Kidney glomerular epithelial cell (primary cell): ENCODE measurements at regions not wholly inside any gene's neighbourhood (a gene's known extent, or its start where the extent isn't known, plus 50 kb on each side); places are given as distances from the start of the nearest gene placed in this dataset.
"Not testable (repeated sequence)": the region's sequence is repeated elsewhere in the genome, so short reads cannot be mapped to it uniquely, and the experiment has no call there.

Experiments
- DNase-seq: peaks from one replicate; lab custom pipeline; 2025; lab: John Stamatoyannopoulos, UW

- DNase-seq = peak; percentile 68
These were observed 55.1 kb downstream of the CYCS start for GRCh38 chr7:25069900-25070443.

- no peak for DNase-seq
These were observed 56.4 kb downstream of the CYCS start for GRCh38 chr7:25068502-25069213.

GRCh38 chr7:25067726-25068501, 57.1 kb downstream of the CYCS start:
- DNase-seq = no peak

- DNase-seq = no peak
These were observed 58.8 kb downstream of the CYCS start for GRCh38 chr7:25066253-25066652.

GRCh38 chr7:25062380-25062779, 62.7 kb downstream of the CYCS start:
- no peak for DNase-seq

GRCh38 chr7:25060487-25061055, 64.5 kb downstream of the CYCS start:
- no peak for DNase-seq

- no peak for DNase-seq
These were observed 65.5 kb downstream of the CYCS start for GRCh38 chr7:25059576-25059975.

GRCh38 chr7:25056368-25056767, 68.7 kb downstream of the CYCS start:
- DNase-seq = no peak

- no peak for DNase-seq
These were observed 69.4 kb downstream of the CYCS start for GRCh38 chr7:25055520-25056220.

- no peak for DNase-seq
These were observed 70.1 kb downstream of the CYCS start for GRCh38 chr7:25054819-25055519.

GRCh38 chr7:25050223-25050622, 70.2 kb upstream of the OSBPL3 start:
- DNase-seq = no peak

- no peak for DNase-seq
These were observed 68.5 kb upstream of the OSBPL3 start for GRCh38 chr7:25048444-25048834.

- not testable (repeated sequence) for DNase-seq
These were observed 67.8 kb upstream of the OSBPL3 start for GRCh38 chr7:25047571-25048443.

GRCh38 chr7:25037325-25037724, 57.3 kb upstream of the OSBPL3 start:
- DNase-seq = no peak

- DNase-seq = no peak
These were observed 55.3 kb upstream of the OSBPL3 start for GRCh38 chr7:25035274-25035673.

- no peak for DNase-seq
These were observed 54.2 kb upstream of the OSBPL3 start for GRCh38 chr7:25034136-25034535.

- no peak for DNase-seq
These were observed 53.1 kb upstream of the OSBPL3 start for GRCh38 chr7:25032774-25033743.

- DNase-seq = no peak
These were observed 51.5 kb upstream of the OSBPL3 start for GRCh38 chr7:25031432-25031831.

- DNase-seq = no peak
These were observed 51.0 kb upstream of the OSBPL3 start for GRCh38 chr7:25031007-25031406.
